ENCODE measurements at regions not wholly inside any gene's neighbourhood (a gene's known extent, or its start where the extent isn't known, plus 50 kb on each side); places are given as distances from the start of the nearest gene placed in this dataset.

DNA sequence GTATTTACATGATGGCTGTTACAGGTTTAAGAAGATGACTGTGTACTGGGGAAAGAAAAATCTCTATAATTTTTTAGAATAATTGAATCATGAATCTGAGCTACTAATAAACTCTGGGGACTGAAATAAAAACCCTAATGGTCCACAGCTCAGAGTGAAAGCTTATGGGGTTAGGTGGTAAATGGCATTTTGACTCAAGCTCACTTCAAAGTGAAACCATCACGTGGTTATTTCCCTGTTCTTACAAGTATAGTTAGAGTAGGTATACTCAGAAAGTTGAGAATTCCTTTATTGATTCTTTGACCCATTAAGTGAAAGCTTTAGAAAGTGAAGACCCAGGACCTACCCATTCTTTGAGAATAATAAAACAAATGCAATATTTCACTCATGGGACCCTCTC lies 626.2 kb upstream of the SETBP1 start:
- H3K4me3 ChIP-seq (ENCODE audit: low read depth, low read length) = no peak overlapping the region
- no peak overlapping the region for H3K27ac ChIP-seq
- in situ Hi-C loops (cut with HindIII; ENCODE audit: low pct_ligation_motif_present, low sequenced_read_pairs) = no loop called here
- no peak for TF ChIP-seq CTCF (IDR thresholded peaks at IDR 0.05; ENCODE audit: low read depth, low read length, missing control alignments)
- no peaks in the 10 kb centered on the region for H3K36me3 ChIP-seq (replicated peaks)
- no peaks in the 10 kb centered on the region for H3K27me3 ChIP-seq (replicated peaks)
- DNase-seq = no peak

- no peak overlapping the region for H3K27ac ChIP-seq
- DNase-seq = no peak
- in situ Hi-C loops (cut with HindIII; ENCODE audit: low pct_ligation_motif_present, low sequenced_read_pairs) = no loop called here
- no peak overlapping the region for H3K4me3 ChIP-seq (ENCODE audit: low read depth, low read length)
- TF ChIP-seq CTCF (IDR thresholded peaks at IDR 0.05; ENCODE audit: low read depth, low read length, missing control alignments) = no peak
- H3K27me3 ChIP-seq (replicated peaks) = no peaks in the 10 kb centered on the region
- no peaks in the 10 kb centered on the region for H3K36me3 ChIP-seq (replicated peaks)
Observed at GRCh38 chr18:44060197-44060596, 620.5 kb upstream of the SETBP1 start.

DNA sequence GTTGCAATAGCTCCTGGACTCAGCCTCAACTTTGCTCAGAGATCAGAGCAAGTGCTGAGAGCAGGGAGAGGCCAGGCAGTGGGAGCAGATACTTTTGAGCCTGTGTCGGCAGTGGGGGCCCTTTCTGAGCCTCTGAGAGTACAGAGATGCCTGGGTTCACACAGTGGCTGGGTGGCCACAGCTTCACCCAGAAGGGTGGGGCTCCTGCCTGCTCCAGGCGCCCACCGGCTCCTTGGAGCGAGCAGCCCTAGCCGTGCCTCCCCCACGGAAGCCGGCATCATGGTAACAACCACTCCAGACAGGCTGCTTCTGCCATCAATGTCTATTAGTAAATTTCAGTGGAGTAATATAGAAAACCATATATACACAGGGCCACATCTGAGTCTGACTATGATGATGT lies 619.2 kb upstream of the SETBP1 start:
- Histone ChIP-seq H3K36me3 (replicated peaks) (no peaks in the 10 kb centered on the region), H3K27me3 (replicated peaks) (no peaks in the 10 kb centered on the region), H3K27ac (no peak overlapping the region), H3K4me3 (ENCODE audit: low read depth, low read length) (no peak overlapping the region)
- in situ Hi-C loops (cut with HindIII; ENCODE audit: low pct_ligation_motif_present, low sequenced_read_pairs) = no loop called here
- DNase-seq = no peak
- no peak for TF ChIP-seq CTCF (IDR thresholded peaks at IDR 0.05; ENCODE audit: low read depth, low read length, missing control alignments)

- Histone ChIP-seq H3K4me3 (ENCODE audit: low read depth, low read length) (no peak overlapping the region), H3K27me3 (replicated peaks) (no peaks in the 10 kb centered on the region), H3K27ac (no peak overlapping the region), H3K36me3 (replicated peaks) (no peaks in the 10 kb centered on the region)
- in situ Hi-C loops (cut with HindIII; ENCODE audit: low pct_ligation_motif_present, low sequenced_read_pairs) = no loop called here
- TF ChIP-seq CTCF (IDR thresholded peaks at IDR 0.05; ENCODE audit: low read depth, low read length, missing control alignments) = no peak
- no peak for DNase-seq
Observed at GRCh38 chr18:44062345-44062744, 618.3 kb upstream of the SETBP1 start.

- no peak for DNase-seq
- Histone ChIP-seq H3K36me3 (replicated peaks) (no peaks in the 10 kb centered on the region), H3K27me3 (replicated peaks) (no peaks in the 10 kb centered on the region), H3K4me3 (ENCODE audit: low read depth, low read length) (no peak overlapping the region), H3K27ac (no peak overlapping the region)
- in situ Hi-C loops (cut with HindIII; ENCODE audit: low pct_ligation_motif_present, low sequenced_read_pairs) = no loop called here
- TF ChIP-seq CTCF (IDR thresholded peaks at IDR 0.05; ENCODE audit: low read depth, low read length, missing control alignments) = no peak
Observed at GRCh38 chr18:44065206-44065605, 615.5 kb upstream of the SETBP1 start.

DNA sequence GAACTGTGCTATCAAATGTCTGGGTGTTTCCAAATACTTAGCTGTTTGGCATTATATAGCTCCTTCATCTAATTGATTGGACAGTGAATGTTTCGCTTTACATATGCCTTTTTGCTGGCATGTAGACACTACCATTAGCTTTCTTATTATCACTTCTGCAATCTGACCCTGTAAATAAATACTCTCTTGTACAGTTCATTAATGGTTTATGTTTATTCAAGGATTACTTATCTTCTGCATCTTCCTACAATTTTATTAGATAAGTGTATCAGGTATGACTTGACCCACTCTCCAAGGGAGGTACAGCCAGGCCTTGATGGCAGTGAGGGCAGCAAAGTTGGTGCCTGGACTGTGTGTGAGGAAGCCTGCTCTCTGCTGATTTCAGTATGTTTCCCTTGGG lies 614.1 kb upstream of the SETBP1 start:
- in situ Hi-C loops (cut with HindIII; ENCODE audit: low pct_ligation_motif_present, low sequenced_read_pairs) = no loop called here
- Histone ChIP-seq H3K27ac (no peak overlapping the region), H3K4me3 (ENCODE audit: low read depth, low read length) (no peak overlapping the region), H3K27me3 (replicated peaks) (no peaks in the 10 kb centered on the region), H3K36me3 (replicated peaks) (no peaks in the 10 kb centered on the region)
- TF ChIP-seq CTCF (IDR thresholded peaks at IDR 0.05; ENCODE audit: low read depth, low read length, missing control alignments) = no peak
- no peak for DNase-seq

Measured in brain microvascular endothelial cell (primary cell).